Fibroblast of lung (primary cell): ENCODE measurements at regions not wholly inside any gene's neighbourhood (a gene's known extent, or its start where the extent isn't known, plus 50 kb on each side); places are given as distances from the start of the nearest gene placed in this dataset.

ENCODE experiments used
- DNase-seq, 2 donors: peaks; one replicate each; pipeline versions ENCODE4 v3.0.0 to v3.0.0-alpha.2; 2010; ENCODE audit warnings: low read depth in 2 of 2
- H2AFZ ChIP-seq: 2 replicates; pipeline ENCODE4 v1.5.1; 2012; ENCODE audit warnings: low read length, control low read depth, inconsistent platforms
- H3K27ac ChIP-seq: 2 replicates; pipeline ENCODE4 v1.5.1; 2011; ENCODE audit warnings: low read length, control low read depth; ENCODE audit not compliant: insufficient read depth
- H3K27me3 ChIP-seq: 2 replicates; pipeline ENCODE4 v1.5.1; 2011; ENCODE audit warnings: mild to moderate bottlenecking, low read length; ENCODE audit not compliant: control insufficient read depth, insufficient read depth
- H3K36me3 ChIP-seq: 2 replicates; pipeline ENCODE4 v1.5.1; 2011; ENCODE audit warnings: low read length; ENCODE audit not compliant: control insufficient read depth, insufficient read depth
- H3K4me1 ChIP-seq: 2 replicates; pipeline ENCODE4 v1.5.1; 2011; ENCODE audit warnings: low read length; ENCODE audit not compliant: control insufficient read depth, insufficient read depth; ENCODE audit errors: extremely low read depth
- H3K4me2 ChIP-seq: 2 replicates; pipeline ENCODE4 v1.5.1; 2011; ENCODE audit warnings: low read length, control low read depth; ENCODE audit not compliant: insufficient read depth; ENCODE audit errors: extremely low read depth
- H3K4me3 ChIP-seq, 4 experiments: fragments of 200-600 bp in 1 of 4; sonication (generic) in 1 of 4; replicated peaks in 1 of 4; 2 replicates each; pipeline ENCODE4 v1.5.1; 2011 to 2016; ENCODE audit warnings: low read length in 4 of 4, low read depth in 3 of 4, mild to moderate bottlenecking in 3 of 4, control low read depth in 2 of 4, inconsistent platforms in 1 of 4, mixed read lengths in 1 of 4; ENCODE audit not compliant: insufficient read depth in 1 of 4; ENCODE audit errors: control extremely low read depth in 1 of 4
- H3K79me2 ChIP-seq: 2 replicates; pipeline ENCODE4 v1.5.1; 2012; ENCODE audit warnings: mild to moderate bottlenecking, low read length, inconsistent platforms; ENCODE audit not compliant: control insufficient read depth, insufficient read depth
- H3K9ac ChIP-seq: 2 replicates; pipeline ENCODE4 v1.5.1; 2011; ENCODE audit warnings: mild to moderate bottlenecking, low read length, control low read depth; ENCODE audit not compliant: insufficient read depth
- H3K9me3 ChIP-seq: 2 replicates; pipeline ENCODE4 v1.5.1; 2012; ENCODE audit warnings: low read depth, low read length; ENCODE audit not compliant: control insufficient read depth, insufficient read depth
- H4K20me1 ChIP-seq: 2 replicates; pipeline ENCODE4 v1.5.1; 2011; ENCODE audit warnings: low read length; ENCODE audit not compliant: control insufficient read depth, insufficient read depth; ENCODE audit errors: extremely low read depth
- CTCF ChIP-seq, 2 donors: IDR thresholded peaks in 1 of 2; conservative IDR thresholded peaks in 1 of 2; 1 replicate in 1 of 2; 2 replicates in 1 of 2; pipeline ENCODE4 v1.5.1; 2011 to 2012; ENCODE audit warnings: low read length in 2 of 2, control low read depth in 1 of 2, inconsistent platforms in 1 of 2, low read depth in 1 of 2, mild to moderate bottlenecking in 1 of 2
- EZH2 ChIP-seq: IDR thresholded peaks from 2 replicates; pipeline ENCODE4 v1.5.1; 2012; ENCODE audit warnings: low read length, control low read depth, mild to moderate bottlenecking; ENCODE audit errors: missing control alignments

DNA sequence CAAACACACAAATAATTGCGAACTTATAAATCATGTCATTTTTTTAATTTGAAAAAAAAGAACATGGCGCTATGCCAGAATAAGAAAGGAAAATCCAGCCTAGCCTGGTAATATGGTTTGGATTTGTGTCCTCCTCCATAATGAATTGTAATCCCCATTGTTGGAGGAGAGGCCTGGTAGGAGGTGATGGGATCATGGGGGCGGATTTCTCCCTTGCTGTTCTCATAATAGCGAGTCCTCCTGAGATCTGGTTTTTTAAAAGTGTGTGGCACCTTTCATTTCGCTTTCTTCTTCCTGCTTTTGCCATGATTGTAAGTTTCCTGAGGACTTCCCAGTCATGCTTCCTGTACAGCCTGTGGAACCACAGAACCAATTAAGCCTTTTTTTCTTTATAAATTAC is 65.9 kb upstream of the TANC2 start:
- no peak for DNase-seq
- H3K4me1 ChIP-seq: no peaks in the 10 kb centered on the region
- no peak overlapping the region for H3K4me2 ChIP-seq
- H3K9me3 ChIP-seq: no peaks in the 10 kb centered on the region
- no peaks in the 10 kb centered on the region for H3K27me3 ChIP-seq
- H3K36me3 ChIP-seq: no peaks in the 10 kb centered on the region
- H3K27ac ChIP-seq: no peak overlapping the region
- TF ChIP-seq EZH2: no peak
- TF ChIP-seq CTCF (conservative IDR thresholded peaks at IDR 0.05 in 1 of 2, IDR thresholded peaks at IDR 0.05 in 1 of 2; ENCODE audit: low read depth in 1 of 2, low read length in 2 of 2): no peak
- H3K4me3 ChIP-seq: no peak overlapping the region
- H3K79me2 ChIP-seq: no peaks in the 10 kb centered on the region
- H3K9ac ChIP-seq: no peak overlapping the region
- H4K20me1 ChIP-seq: no peaks in the 10 kb centered on the region
- no peak overlapping the region for H2AFZ ChIP-seq

- Histone ChIP-seq H3K4me1 (no peaks in the 10 kb centered on the region), H3K9ac (no peak overlapping the region)
- DNase-seq: no peak
These were observed 66.7 kb upstream of the TANC2 start for GRCh38 chr17:62899361-62899760.

DNA sequence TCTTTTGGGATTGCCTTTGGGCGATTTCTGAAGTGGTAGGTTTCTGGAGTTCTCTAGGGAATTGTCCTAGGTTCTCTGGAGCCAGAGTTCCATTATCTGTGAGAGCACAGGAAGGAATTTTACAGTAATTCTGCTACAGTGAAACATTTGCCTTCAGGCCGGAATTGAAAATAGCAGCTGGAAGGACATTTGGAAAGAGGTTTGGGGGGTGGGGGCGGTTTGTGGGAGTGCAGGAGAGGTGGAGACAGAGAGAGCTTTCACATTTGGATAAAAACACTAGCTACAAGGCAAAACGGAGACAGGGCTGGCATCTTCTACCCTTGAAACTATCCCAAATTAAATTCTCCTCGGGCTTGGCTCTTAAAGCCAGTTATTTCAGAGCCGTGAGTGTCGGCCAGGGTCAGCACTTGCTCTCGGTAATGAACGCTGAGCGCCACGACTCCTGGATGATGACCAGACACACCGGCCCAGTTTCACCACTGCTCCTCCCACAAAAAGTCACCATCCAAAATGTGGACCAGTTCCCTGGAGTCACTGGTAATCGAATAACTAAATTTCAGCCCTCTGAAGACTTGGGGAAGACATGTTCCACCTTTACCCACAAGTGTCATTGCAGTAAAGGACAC is 67.7 kb upstream of the TANC2 start:
- no peak overlapping the region for H3K4me3 ChIP-seq
- no peaks in the 10 kb centered on the region for H4K20me1 ChIP-seq
- no peak overlapping the region for H3K4me2 ChIP-seq
- no peaks in the 10 kb centered on the region for H3K4me1 ChIP-seq
- no peak overlapping the region for H3K27ac ChIP-seq
- H3K36me3 ChIP-seq: no peaks in the 10 kb centered on the region
- H2AFZ ChIP-seq: peak overlapping the region; percentile 36
- DNase-seq: no peak
- TF ChIP-seq CTCF (conservative IDR thresholded peaks at IDR 0.05 in 1 of 2, IDR thresholded peaks at IDR 0.05 in 1 of 2; ENCODE audit: low read depth in 1 of 2, low read length in 2 of 2) (no peak), EZH2 (no peak)
- H3K27me3 ChIP-seq: no peaks in the 10 kb centered on the region
- no peaks in the 10 kb centered on the region for H3K79me2 ChIP-seq
- H3K9ac ChIP-seq: no peak overlapping the region
- H3K9me3 ChIP-seq: no peaks in the 10 kb centered on the region

More at GRCh38 chr17:62899361-62899760, 66.7 kb upstream of the TANC2 start:
- no peaks in the 10 kb centered on the region for H3K9me3 ChIP-seq
- no peaks in the 10 kb centered on the region for H3K79me2 ChIP-seq
- H3K4me3 ChIP-seq: no peak overlapping the region
- no peak overlapping the region for H3K4me2 ChIP-seq
- H2AFZ ChIP-seq: no peak overlapping the region
- H3K36me3 ChIP-seq: no peaks in the 10 kb centered on the region
- no peaks in the 10 kb centered on the region for H3K27me3 ChIP-seq
- no peak overlapping the region for H3K27ac ChIP-seq
- no peak for TF ChIP-seq EZH2
- no peak for TF ChIP-seq CTCF (conservative IDR thresholded peaks at IDR 0.05 in 1 of 2, IDR thresholded peaks at IDR 0.05 in 1 of 2; ENCODE audit: low read depth in 1 of 2, low read length in 2 of 2)
- H4K20me1 ChIP-seq: no peaks in the 10 kb centered on the region
